ENCODE measurements at regions not wholly inside any gene's neighbourhood (a gene's known extent, or its start where the extent isn't known, plus 50 kb on each side); places are given as distances from the start of the nearest gene placed in this dataset.

GRCh38 chr4:26020881-26021280 is 106.9 kb downstream of the SMIM20 start:
- WGBS (ENCODE audit: missing lambda C conversion rate): 74% methylated on average over 6 of the region's 6 CpGs
- ChIA-PET POLR2A (no interaction called here), CTCF (no interaction called here)

GRCh38 chr4:26021417-26022345 is 107.7 kb downstream of the SMIM20 start:
- ChIA-PET CTCF (no interaction called here), POLR2A (no interaction called here)
- DNase-seq (ENCODE audit: low read depth in 1 of 2, low spot score in 1 of 2) (peak in 1 of 2 experiments; percentile 8), ATAC-seq (peak; percentile 61 to 72; a peak in 5 of 6 replicates), FAIRE-seq (no peak)
- TF ChIP-seq ZSCAN20 (CRISPR knock-in tag; IDR thresholded peaks at IDR 0.05) (no peak), HOXB5 (CRISPR knock-in tag; IDR thresholded peaks at IDR 0.05) (no peak), GATA3 (IDR thresholded peaks at IDR 0.05; ENCODE audit: borderline replicate concordance) (no peak), EP300 (IDR thresholded peaks at IDR 0.05) (no peak), ATOH8 (CRISPR knock-in tag; IDR thresholded peaks at IDR 0.05; ENCODE audit: low read depth) (no peak), USF2 (IDR thresholded peaks at IDR 0.05) (no peak)
- peaks cover 15% of the 10 kb centered on the region for H3K4me1 ChIP-seq
- H3K9me3 ChIP-seq: no peaks in the 10 kb centered on the region
- no peak overlapping the region for H3K27ac ChIP-seq
- H3K4me3 ChIP-seq: peak overlapping the region; percentile 20; the same call in 2 of the 3 replicates
- WGBS (ENCODE audit: missing lambda C conversion rate): 6% methylated on average over 8 of the region's 8 CpGs
- peak overlapping the region; percentile 73 for H3K4me2 ChIP-seq

More at GRCh38 chr4:26020881-26021280, 106.9 kb downstream of the SMIM20 start:
- ATAC-seq (no peak), DNase-seq (ENCODE audit: low read depth in 1 of 2, low spot score in 1 of 2) (no peak), FAIRE-seq (no peak)
- TF ChIP-seq PBX3 (IDR thresholded peaks at IDR 0.05) (no peak), MAX (IDR thresholded peaks at IDR 0.05) (no peak), CEBPB (IDR thresholded peaks at IDR 0.05) (no peak), HOXB5 (CRISPR knock-in tag; IDR thresholded peaks at IDR 0.05) (no peak), TFCP2L1 (CRISPR knock-in tag; IDR thresholded peaks at IDR 0.05) (no peak), POLR2AphosphoS2 (conservative IDR thresholded peaks at IDR 0.05; ENCODE audit: low read length) (no peak), CTCF (IDR thresholded peaks at IDR 0.05) (no peak), KDM1A (IDR thresholded peaks at IDR 0.05; ENCODE audit: low read depth) (no peak)
- H3K27ac ChIP-seq: no peak overlapping the region
- H3K4me1 ChIP-seq: peaks cover 15% of the 10 kb centered on the region
- no peak overlapping the region for H3K4me2 ChIP-seq
- H3K9me3 ChIP-seq: no peaks in the 10 kb centered on the region
- no peak overlapping the region for H3K4me3 ChIP-seq

GRCh38 chr4:26022346-26023202 is 108.6 kb downstream of the SMIM20 start:
- H3K4me3 ChIP-seq: peak overlapping the region; percentile 20; the same call in 2 of the 3 replicates
- CTCF ChIA-PET: no interaction called here
- TF ChIP-seq POLR2AphosphoS2 (conservative IDR thresholded peaks at IDR 0.05; ENCODE audit: low read length) (no peak), FOXS1 (CRISPR knock-in tag; IDR thresholded peaks at IDR 0.05) (no peak), ELK1 (IDR thresholded peaks at IDR 0.05; ENCODE audit: low read depth, low read length) (no peak), TFCP2L1 (CRISPR knock-in tag; IDR thresholded peaks at IDR 0.05) (no peak), HEYL (CRISPR knock-in tag; IDR thresholded peaks at IDR 0.05) (no peak), REST (IDR thresholded peaks at IDR 0.05) (no peak), SMC3 (IDR thresholded peaks at IDR 0.05) (no peak), POLR2A (IDR thresholded peaks at IDR 0.05; ENCODE audit: low read length) (no peak), ESRRA (IDR thresholded peaks at IDR 0.05; ENCODE audit: borderline replicate concordance, low read length) (no peak)

More at GRCh38 chr4:26022346-26023202, 108.6 kb downstream of the SMIM20 start:
- Histone ChIP-seq H3K4me1 (peaks cover 15% of the 10 kb centered on the region), H3K9me3 (no peaks in the 10 kb centered on the region), H3K27ac (no peak overlapping the region), H3K4me2 (peak overlapping the region; percentile 73)
- POLR2A ChIA-PET: no interaction called here
- FAIRE-seq (no peak), ATAC-seq (peak; percentile 89 to 90), DNase-seq (ENCODE audit: low read depth in 1 of 2, low spot score in 1 of 2) (peak; percentile 46 to 51)
- WGBS (ENCODE audit: missing lambda C conversion rate): under 1% methylated on average over 7 of the region's 7 CpGs
